ENCODE measurements at regions not wholly inside any gene's neighbourhood (a gene's known extent, or its start where the extent isn't known, plus 50 kb on each side); places are given as distances from the start of the nearest gene placed in this dataset.

DNA sequence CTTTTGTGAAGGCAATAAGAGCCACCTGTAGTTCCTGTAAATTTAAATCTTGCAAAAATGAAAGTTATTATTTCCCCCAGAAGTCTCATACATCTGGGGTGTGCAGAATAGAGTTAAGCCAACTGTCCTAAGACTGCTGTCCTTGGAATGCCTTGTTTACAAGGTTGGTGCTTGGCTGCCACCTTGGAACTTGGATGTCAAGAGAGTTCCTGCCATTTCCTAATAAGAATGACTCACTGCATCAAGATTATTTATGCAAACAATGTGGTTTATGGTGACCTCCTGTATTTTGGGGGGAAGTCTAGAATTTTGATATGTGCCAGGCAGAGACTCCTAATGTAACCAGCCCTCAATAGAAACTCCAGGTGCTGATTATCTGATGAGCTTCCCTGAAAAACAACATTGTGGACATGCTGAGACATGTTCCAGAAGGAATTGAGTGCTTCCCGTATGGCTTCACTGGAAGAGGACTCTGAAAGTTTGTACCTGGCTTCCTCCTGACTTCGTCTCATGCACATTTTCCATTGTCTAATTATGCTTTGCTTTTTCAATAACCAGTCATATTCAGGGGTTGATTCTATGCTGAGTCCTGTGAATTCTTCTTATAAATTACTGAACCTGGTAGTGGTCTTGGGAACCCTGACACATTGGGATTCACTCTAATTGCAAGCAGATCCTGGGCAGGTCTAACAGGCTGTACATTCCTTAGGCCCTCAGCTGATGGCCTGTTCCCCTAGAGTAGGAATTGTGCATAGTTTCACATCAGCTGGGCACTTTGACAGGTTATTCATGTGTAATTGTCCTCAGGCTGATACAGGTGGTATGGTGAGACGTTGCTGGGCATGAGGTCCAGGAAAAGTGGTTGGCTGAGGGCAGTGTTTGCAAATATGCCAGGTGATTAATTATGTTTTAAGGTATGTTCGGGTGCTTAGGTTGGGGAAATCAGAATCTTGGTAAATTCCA, 1370.7 kb upstream of the TMEM132C start:
- TF ChIP-seq, protein P1, sequence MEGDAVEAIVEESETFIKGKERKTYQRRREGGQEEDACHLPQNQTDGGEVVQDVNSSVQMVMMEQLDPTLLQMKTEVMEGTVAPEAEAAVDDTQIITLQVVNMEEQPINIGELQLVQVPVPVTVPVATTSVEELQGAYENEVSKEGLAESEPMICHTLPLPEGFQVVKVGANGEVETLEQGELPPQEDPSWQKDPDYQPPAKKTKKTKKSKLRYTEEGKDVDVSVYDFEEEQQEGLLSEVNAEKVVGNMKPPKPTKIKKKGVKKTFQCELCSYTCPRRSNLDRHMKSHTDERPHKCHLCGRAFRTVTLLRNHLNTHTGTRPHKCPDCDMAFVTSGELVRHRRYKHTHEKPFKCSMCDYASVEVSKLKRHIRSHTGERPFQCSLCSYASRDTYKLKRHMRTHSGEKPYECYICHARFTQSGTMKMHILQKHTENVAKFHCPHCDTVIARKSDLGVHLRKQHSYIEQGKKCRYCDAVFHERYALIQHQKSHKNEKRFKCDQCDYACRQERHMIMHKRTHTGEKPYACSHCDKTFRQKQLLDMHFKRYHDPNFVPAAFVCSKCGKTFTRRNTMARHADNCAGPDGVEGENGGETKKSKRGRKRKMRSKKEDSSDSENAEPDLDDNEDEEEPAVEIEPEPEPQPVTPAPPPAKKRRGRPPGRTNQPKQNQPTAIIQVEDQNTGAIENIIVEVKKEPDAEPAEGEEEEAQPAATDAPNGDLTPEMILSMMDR (conservative IDR thresholded peaks at IDR 0.05; ENCODE audit: low read depth, low read length): no peak
- no peak for TF ChIP-seq EZH2 (IDR thresholded peaks at IDR 0.05; ENCODE audit: low read length, unreplicated experiment)

Data from PC-3 (cell line).